ENCODE measurements at regions not wholly inside any gene's neighbourhood (a gene's known extent, or its start where the extent isn't known, plus 50 kb on each side); places are given as distances from the start of the nearest gene placed in this dataset.
"Not testable (repeated sequence)": the region's sequence is repeated elsewhere in the genome, so short reads cannot be mapped to it uniquely, and the experiment has no call there.

DNA sequence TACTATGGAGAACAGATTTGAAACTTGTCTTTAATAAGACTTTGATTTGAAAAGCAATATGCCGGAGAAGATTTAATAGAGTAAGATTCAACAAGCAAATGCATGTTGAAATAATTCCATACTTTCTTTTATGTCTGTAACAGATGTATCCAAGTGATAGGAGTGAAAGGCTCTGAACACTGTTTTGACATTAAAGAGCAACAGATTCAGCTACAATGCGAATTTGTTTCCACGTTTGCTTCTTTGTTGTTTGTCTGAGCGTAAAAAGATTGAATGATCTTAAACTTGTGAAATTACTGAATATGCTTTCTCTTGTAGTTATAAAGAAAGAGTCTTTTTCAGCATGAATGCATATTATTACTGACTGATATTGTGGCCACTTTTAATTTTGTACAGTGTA lies 2612.9 kb downstream of the PCDH9 start:
- DNase-seq: no peak

- no peak for DNase-seq
Measured at GRCh38 chr13:64591971-64592370, 2638.2 kb downstream of the PCDH9 start.

- no peak for DNase-seq
Measured at GRCh38 chr13:64579331-64579730, 2650.8 kb downstream of the PCDH9 start.

DNA sequence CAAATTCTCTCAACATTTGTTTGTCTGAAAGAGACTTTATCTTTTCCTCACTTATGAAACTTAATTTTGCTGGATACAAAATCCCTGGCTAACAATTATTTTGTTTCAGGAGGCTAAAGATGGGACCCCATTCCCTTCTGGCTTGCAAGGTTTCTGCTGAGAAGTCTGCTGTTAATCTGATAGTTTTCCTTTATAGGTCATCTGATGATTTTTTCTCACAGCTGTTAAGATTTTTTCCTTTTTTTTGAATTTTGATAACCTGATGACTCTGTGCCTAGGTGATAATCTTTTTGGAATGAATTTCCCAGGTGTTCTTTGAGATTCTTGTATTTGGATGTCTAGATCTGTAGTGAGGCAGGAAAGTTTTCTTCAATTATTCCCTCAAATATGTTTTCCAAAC lies 2661.4 kb downstream of the PCDH9 start:
- no peak for DNase-seq

DNA sequence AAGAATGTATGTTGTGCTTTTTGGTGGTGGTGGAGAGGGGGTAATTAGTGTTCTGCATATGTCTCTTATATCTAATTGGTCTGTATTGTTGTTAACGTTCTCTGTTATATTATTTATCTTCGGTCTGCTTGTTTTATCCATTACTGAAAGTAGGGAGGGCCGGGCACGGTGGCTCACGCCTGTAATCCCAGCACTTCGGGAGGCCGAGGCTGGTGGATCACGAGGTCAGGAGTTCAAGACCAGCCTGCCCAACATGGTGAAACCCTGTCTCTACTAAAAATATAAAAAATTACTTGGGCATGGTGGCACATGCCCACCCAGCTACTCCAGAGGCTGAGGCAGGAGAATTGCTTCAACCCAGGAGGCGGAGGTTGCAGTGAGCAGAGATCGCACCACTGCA lies 2672.1 kb downstream of the PCDH9 start:
- not testable (repeated sequence) for DNase-seq

- no peak for DNase-seq
Measured at GRCh38 chr13:64556376-64556775, 2673.8 kb downstream of the PCDH9 start.

DNA sequence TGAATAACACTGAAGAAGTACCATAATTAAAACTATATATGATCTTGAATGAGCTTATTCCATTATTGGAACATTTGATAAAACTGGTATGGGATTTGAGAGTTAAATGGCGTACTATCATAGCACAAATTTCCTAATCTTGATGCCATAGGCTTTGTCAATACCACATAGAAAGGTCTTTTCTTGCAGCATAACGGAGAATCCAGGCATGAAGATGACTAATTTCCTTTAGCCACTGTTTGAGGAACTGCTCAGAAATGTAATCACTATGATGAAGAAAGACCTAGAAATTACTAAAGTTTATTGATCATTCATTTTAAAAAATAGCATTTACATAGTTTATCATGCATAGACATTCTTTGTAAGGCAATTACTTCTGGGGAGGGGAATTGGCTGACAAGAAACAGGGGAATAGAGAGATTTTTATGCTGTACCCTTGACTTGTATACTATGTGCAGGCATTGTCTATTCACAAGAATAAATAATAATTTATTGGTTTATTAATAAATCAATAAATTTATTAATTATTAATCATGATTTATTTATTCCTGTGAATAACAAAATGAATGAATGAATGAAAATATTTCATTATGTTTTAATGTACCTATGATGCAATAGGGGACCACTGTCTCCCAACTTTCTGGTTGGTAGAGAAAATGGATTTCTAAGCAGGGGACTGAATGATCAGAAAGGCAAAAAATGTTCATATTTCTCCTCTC lies 2676.6 kb downstream of the PCDH9 start:
- no peak for DNase-seq

DNA sequence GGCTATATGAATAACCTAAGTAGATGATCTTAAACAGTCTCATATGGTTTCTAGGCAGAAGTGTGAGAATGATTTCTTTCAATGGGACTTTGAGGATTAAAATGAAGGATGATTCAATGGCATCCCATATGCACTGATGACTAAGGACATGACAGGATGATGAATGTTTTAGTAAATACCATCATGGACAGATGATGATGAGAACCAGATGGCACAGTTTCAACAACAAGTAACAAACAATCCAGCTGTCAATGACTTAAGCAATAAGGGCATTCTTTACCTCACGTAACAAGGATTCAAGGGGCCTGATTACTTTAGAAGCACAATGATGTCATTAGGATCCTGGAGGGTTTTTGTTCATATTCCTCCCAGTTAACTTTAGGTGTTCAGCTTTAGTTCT lies 2678.4 kb downstream of the PCDH9 start:
- no peak for DNase-seq

- no peak for DNase-seq
Measured at GRCh38 chr13:64546371-64546770, 2683.8 kb downstream of the PCDH9 start.

- no peak for DNase-seq
Measured at GRCh38 chr13:64540976-64541375, 2689.2 kb downstream of the PCDH9 start.

- no peak for DNase-seq
Measured at GRCh38 chr13:64540468-64540867, 2689.7 kb downstream of the PCDH9 start.

DNA sequence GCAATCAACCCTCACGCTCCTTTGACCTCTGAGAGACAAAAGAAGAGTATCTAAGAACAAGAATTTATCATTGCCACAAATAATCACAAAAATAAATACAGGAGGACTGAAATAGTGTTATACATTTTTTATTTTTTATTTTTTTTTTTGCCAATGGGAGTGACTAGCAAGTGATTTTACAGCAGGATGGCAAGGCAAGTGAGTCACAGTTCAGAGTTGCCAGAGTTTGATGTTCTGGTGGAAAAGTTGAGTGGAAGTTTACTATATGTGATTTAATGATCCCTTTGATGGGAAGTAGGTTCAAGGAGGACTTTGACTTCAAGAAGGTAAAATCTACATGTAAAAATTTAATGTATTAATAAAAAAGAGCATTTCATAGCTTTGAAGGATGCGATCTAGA lies 2691.4 kb downstream of the PCDH9 start:
- DNase-seq: no peak

GRCh38 chr13:64534302-64534701 lies 2695.8 kb downstream of the PCDH9 start:
- no peak for DNase-seq

- no peak for DNase-seq
Measured at GRCh38 chr13:64531400-64531799, 2698.7 kb downstream of the PCDH9 start.

DNA sequence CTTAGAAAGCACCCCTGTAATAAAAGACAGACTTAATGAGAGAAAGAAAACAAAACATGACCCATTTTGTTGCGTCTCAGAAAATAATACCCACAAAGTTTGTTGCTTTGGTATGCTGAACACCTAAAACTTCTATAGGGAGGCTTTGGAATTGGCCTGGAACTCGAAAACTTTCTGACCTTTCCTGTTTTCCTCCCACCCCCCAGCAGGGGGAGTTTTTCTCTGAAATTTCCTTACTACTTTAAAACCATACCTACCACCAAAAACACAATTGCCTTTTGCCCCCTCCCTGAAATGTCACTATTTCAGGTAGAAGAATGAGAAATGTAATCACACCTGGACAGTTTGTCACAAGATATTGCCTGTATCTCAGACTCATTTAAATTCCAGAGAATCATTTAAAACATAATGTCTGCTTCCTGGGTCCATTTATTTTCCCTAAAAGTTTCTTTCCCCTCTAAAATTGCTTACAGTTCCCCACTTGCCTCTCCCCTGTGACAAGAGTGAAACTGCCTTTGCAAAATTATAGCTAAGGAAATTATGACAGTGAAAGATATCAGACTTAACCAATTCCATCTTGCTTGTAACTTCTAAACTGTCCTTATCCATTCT lies 2700.2 kb downstream of the PCDH9 start:
- DNase-seq: no peak

DNA sequence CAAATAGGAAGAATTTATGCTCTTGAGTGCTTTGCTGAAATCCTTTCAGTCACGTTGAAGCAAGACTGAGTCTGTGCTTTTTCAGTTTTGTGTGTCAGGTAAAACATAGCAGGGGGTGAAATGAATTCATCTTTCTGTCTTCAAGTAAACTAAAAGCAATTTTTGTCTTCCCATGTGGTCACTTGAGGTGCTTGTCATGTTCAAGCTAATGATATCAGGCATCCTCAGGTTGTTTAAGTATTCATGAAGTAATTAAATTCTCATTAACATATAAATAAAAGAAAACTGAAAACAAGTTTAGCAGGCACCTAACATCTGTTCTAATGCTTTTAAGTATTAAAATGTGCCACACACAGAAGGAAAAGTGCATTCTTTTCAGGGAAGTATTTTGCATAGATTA lies 2701.3 kb downstream of the PCDH9 start:
- no peak for DNase-seq

DNA sequence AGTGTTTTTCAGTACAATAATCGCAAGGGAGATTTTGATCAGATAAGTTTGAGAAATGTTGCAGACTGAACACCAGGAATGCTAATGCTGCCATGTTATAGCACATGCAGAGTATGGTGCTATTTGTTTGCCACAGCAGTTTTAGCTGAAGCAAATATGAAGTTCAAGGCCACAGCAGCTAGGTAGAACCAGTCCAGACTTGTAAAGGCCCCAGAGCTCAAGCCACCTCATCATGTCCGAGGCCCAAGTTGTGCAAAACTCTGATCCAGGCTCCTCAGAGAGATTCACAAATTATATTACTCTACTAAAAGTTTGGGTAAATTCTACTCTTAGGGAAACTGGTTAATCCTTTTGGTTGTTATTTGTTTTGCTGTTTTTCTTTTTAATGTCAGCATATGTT lies 2702.6 kb downstream of the PCDH9 start:
- no peak for DNase-seq

DNA sequence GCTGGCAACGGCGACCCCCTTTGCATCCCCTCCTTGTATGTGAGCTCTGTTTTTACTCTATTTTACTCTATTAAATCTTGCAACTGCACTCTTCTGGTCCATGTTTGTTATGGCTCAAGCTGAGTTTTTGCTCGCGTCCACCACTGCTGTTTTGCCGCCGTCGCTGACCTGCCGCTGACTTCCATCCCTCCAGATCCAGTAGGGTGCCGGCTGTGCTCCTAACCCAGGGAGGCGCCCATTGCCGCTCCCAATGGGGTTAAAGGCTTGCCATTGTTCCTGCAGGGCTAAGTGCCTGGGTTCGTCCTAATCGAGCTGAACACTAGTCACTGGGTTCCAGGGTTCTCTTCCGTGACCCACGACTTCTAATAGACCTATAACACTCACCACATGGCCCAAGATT lies 2704.4 kb downstream of the PCDH9 start:
- no peak for DNase-seq

DNA sequence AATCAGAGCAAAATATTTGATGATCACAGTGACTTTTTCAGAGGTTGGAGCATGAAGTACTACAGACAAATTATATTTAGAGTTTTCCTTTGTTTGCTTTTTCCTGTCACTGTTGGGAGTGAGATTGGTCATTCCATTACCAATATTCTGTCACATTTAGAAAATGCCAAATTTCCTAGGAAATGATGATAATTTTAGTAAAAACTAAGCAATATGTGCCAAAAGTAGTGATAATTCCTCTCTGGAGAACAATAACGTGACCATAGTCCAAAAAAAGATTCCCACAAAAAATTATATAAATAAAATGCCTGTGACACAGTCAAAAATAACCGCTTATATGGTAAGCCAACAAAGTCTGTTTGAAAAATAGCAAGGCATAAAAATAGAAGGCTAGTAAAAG lies 2719.4 kb downstream of the PCDH9 start:
- DNase-seq: no peak

- no peak for DNase-seq
Measured at GRCh38 chr13:64506246-64506645, 2723.9 kb downstream of the PCDH9 start.

DNA sequence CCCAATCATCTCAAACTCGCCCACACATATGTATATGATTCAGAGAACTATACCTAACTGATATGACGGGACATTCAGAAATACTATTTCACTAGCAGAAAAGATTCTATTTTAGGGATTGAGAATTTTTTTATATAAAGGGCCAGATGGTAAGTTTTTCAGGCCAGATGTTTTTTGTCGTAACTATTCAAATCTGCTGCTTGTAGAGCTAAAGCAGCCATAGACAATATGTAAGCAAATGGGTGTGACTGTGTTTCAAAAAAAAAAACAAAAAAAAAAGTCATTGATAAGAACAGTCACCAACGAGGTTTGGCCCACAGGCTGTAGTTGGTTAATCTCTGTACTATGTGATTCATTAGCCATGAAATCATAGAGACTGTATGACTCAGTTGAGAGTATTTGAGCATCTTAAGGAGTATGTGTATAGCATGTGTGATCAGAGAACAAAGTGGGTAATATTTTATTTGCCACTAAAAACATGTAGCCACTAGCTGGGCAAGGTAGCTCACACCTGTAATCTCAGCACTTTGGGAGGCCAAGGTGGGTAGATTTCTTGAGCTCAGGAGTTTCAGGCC lies 2724.7 kb downstream of the PCDH9 start:
- DNase-seq: no peak

DNA sequence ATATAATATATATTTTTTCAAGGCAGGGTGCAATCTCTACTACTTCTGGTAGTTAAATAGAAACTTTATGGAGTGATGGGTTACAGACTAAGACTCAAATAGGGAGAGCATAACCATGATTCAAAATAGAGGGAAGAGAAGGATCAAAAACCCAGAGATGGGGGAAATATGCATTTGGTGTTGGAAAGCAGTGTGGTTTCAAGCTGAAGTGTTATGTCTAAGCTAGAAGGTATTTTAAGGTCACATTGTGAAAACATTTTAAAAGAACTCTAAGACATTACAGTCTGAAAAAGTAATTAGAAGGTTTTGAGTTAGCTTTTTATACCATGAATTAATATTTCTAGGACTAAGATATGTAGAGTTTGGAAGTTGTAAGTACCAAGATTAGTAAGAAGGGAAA lies 2741.4 kb downstream of the PCDH9 start:
- no peak for DNase-seq

DNA sequence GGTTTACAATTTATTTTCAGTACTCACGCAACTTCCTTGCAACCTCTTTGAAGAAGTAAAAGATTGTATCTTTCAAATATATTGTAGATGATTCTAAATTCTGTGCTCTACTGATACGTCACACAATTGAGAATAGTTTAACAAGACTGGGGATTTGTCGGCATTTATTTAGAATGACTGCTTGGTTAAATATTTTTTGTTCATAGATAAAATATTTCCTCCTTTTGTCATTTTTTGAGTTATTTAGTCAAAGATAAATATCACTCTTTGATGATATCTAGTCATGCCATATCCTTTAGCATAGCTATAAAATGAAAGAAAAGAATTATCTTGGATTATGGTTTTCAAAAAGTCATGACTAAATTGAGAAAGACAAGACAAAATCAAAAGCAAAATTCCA lies 2747.8 kb downstream of the PCDH9 start:
- no peak for DNase-seq

DNA sequence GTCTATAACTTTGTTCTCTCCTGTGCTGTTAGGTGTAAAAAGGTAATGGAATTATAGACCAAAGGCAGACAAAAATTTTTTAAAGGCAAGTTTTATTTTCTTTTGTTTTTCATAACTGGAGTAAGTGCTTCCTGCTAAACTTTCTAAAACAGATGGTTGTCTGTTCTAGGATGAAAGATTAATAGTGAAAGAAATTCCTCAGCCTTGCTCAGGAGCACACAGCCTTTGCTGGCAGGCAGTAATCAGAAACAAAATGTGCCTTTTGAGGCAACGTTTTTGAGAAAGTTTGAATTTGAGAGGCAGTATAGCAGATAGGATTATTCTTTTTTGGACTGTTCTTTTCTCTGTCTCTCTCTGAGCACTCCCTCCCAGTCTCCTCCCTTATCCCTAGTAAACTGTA lies 2749.5 kb downstream of the PCDH9 start:
- no peak for DNase-seq

DNA sequence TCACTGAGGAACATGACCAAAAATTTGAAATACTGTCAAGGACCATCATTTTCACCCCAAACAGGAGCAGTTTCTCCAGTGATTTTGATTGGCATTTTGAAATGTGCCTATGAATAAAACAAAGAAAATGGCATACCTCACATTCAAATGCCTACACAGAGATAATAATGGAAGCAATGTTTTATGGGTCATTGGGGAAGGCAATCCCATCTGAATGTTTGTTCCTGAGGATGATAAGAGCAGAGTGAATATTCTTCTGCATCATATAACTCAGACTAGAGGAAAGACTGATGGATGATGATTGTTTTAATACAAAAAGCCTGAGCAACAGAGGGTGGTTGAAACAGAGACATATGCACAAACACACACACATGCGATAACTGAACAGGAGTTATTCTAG lies 2749.9 kb downstream of the PCDH9 start:
- DNase-seq: no peak

Data from activated gamma-delta T cell (primary cell).